ENCODE measurements at regions not wholly inside any gene's neighbourhood (a gene's known extent, or its start where the extent isn't known, plus 50 kb on each side); places are given as distances from the start of the nearest gene placed in this dataset.

- no peak overlapping the region for H3K4me2 ChIP-seq (replicated peaks; ENCODE audit: extremely low read depth, low read length, poor library complexity, severe bottlenecking)
- H3K27me3 ChIP-seq (ENCODE audit: control insufficient read depth in 2 of 2, insufficient read depth in 2 of 2, low read length in 2 of 2), result no peaks in the 10 kb centered on the region
- H3K4me3 ChIP-seq (replicated peaks in 1 of 3; ENCODE audit: low read depth in 2 of 3, low read length in 3 of 3), result no peak overlapping the region
- DNase-seq, result no peak
- Mint-ChIP-seq H3K36me3 (no peaks in the 10 kb centered on the region), H3K27me3 (ENCODE audit: low read depth in 3 of 3) (peaks cover 0 to 2% (median 0%) of the 10 kb centered on the region in 3 donors), H3K4me3 (no peak overlapping the region), H3K4me1 (peaks cover 6% of the 10 kb centered on the region), H3K9me3 (peaks cover 0 to 1% (median 0%) of the 10 kb centered on the region in 7 donors), H3K27ac (no peak overlapping the region)
- no peaks in the 10 kb centered on the region for H4K20me1 ChIP-seq (ENCODE audit: insufficient read depth, low read length)
- no CpG with 5 or more reads among the region's 2 CpGs for WGBS (ENCODE audit: insufficient coverage)
- H3K4me1 ChIP-seq (ENCODE audit: control insufficient read depth in 1 of 2, insufficient read depth in 2 of 2, low read length in 2 of 2), result peaks cover 3 to 4% of the 10 kb centered on the region in 2 donors
- H3K27ac ChIP-seq (ENCODE audit: low read depth in 1 of 2, low read length in 2 of 2), result no peak overlapping the region
- H3K9ac ChIP-seq (ENCODE audit: insufficient read depth, low read length, poor library complexity, severe bottlenecking), result no peak overlapping the region
- TF ChIP-seq CTCF (IDR thresholded peaks at IDR 0.05), result no peak
- intact Hi-C loops (cut with micrococcal nuclease), result loop anchor here in 1 of 2 donors (10.0 kb wide), 1 partner anchor 172 kb away; no protein-coding TSS in a partner anchor
- no peaks in the 10 kb centered on the region for H3K79me2 ChIP-seq (ENCODE audit: insufficient read depth, low read length)
- H3K36me3 ChIP-seq (replicated peaks in 1 of 2; ENCODE audit: control insufficient read depth in 1 of 2, insufficient read depth in 2 of 2, low read length in 2 of 2), result no peaks in the 10 kb centered on the region
- H3K9me3 ChIP-seq (replicated peaks in 1 of 2; ENCODE audit: control insufficient read depth in 1 of 2, insufficient read depth in 1 of 2, low read length in 2 of 2), result no peaks in the 10 kb centered on the region
- H2AFZ ChIP-seq (ENCODE audit: insufficient read depth, low read depth, low read length, poor library complexity, severe bottlenecking), result no peak overlapping the region
Observed at GRCh38 chr3:167886690-167887089, 151.2 kb downstream of the SERPINI1 start.

GRCh38 chr3:167885277-167885676, 149.8 kb downstream of the SERPINI1 start:
- no peaks in the 10 kb centered on the region for H3K9me3 Mint-ChIP-seq
- TF ChIP-seq CTCF (IDR thresholded peaks at IDR 0.05), result no peak

More at GRCh38 chr3:167885277-167885676, 149.8 kb downstream of the SERPINI1 start:
- intact Hi-C loops (cut with micrococcal nuclease), result loop anchor here in 1 of 2 donors (10.0 kb wide), 1 partner anchor 170 kb away; no protein-coding TSS in a partner anchor
- Mint-ChIP-seq H3K27ac (no peak overlapping the region), H3K36me3 (no peaks in the 10 kb centered on the region), H3K4me1 (peaks cover 4% of the 10 kb centered on the region), H3K4me3 (no peak overlapping the region), H3K27me3 (ENCODE audit: low read depth in 3 of 3) (peaks cover 0 to 2% (median 0%) of the 10 kb centered on the region in 3 donors)
- no peak overlapping the region for H3K27ac ChIP-seq (ENCODE audit: low read depth in 1 of 2, low read length in 2 of 2)
- no peaks in the 10 kb centered on the region for H3K36me3 ChIP-seq (replicated peaks in 1 of 2; ENCODE audit: control insufficient read depth in 1 of 2, insufficient read depth in 2 of 2, low read length in 2 of 2)
- 85% methylated on average over 1 of the region's 1 CpG for WGBS (ENCODE audit: insufficient coverage)
- H3K9me3 ChIP-seq (replicated peaks in 1 of 2; ENCODE audit: control insufficient read depth in 1 of 2, insufficient read depth in 1 of 2, low read length in 2 of 2), result no peaks in the 10 kb centered on the region
- no peak for DNase-seq
- H3K4me1 ChIP-seq (ENCODE audit: control insufficient read depth in 1 of 2, insufficient read depth in 2 of 2, low read length in 2 of 2), result peaks cover 3 to 4% of the 10 kb centered on the region in 2 donors
- H3K27me3 ChIP-seq (ENCODE audit: control insufficient read depth in 2 of 2, insufficient read depth in 2 of 2, low read length in 2 of 2), result no peaks in the 10 kb centered on the region
- no peak overlapping the region for H3K4me3 ChIP-seq (replicated peaks in 1 of 3; ENCODE audit: low read depth in 2 of 3, low read length in 3 of 3)
- H3K79me2 ChIP-seq (ENCODE audit: insufficient read depth, low read length), result no peaks in the 10 kb centered on the region
- no peak overlapping the region for H2AFZ ChIP-seq (ENCODE audit: insufficient read depth, low read depth, low read length, poor library complexity, severe bottlenecking)
- H3K9ac ChIP-seq (ENCODE audit: insufficient read depth, low read length, poor library complexity, severe bottlenecking), result no peak overlapping the region
- H4K20me1 ChIP-seq (ENCODE audit: insufficient read depth, low read length), result no peaks in the 10 kb centered on the region
- H3K4me2 ChIP-seq (replicated peaks; ENCODE audit: extremely low read depth, low read length, poor library complexity, severe bottlenecking), result no peak overlapping the region
